ENCODE measurements at regions not wholly inside any gene's neighbourhood (a gene's known extent, or its start where the extent isn't known, plus 50 kb on each side); places are given as distances from the start of the nearest gene placed in this dataset.

DNA sequence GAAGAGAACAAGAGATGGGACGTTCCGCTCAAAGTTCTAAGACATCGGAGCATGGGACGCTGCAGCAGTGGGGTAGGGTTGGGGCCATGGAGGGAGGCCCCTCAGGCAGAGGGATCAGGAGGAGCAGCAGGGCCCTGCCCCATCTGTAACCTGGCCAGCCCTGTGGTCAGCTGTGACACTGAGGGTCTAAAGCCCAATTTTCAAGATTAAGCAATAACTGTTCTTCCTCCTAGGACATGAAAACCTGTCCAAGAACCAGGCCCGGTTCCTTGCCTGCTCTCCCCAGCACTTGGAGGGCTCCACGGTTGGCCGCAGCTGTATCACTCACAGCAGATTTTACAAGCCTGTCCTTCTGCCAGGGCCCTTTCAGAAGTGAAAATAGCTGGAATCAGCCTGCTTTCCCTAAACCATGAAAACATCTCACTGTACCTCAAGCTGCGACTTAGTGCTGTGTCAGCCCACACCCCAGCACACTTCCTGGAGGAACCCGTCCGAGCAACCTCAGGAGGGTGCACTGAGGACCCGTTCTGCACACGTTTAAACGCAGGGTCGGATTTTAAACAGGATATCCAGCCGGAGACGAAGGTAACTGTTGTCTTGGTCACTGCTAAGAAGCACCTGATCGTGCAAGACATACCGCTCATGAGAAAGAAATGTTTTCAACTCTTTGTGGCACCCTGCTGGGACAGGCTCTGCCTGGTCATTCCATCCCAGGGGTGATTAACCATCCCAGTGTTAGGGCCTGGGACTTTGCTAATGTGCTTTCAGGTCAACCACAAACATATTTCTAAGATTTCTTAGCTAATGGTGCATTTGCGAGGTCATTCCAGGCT lies 201.9 kb upstream of the DIO3 start:
- TF ChIP-seq, protein P1, sequence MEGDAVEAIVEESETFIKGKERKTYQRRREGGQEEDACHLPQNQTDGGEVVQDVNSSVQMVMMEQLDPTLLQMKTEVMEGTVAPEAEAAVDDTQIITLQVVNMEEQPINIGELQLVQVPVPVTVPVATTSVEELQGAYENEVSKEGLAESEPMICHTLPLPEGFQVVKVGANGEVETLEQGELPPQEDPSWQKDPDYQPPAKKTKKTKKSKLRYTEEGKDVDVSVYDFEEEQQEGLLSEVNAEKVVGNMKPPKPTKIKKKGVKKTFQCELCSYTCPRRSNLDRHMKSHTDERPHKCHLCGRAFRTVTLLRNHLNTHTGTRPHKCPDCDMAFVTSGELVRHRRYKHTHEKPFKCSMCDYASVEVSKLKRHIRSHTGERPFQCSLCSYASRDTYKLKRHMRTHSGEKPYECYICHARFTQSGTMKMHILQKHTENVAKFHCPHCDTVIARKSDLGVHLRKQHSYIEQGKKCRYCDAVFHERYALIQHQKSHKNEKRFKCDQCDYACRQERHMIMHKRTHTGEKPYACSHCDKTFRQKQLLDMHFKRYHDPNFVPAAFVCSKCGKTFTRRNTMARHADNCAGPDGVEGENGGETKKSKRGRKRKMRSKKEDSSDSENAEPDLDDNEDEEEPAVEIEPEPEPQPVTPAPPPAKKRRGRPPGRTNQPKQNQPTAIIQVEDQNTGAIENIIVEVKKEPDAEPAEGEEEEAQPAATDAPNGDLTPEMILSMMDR (IDR thresholded peaks at IDR 0.05; ENCODE audit: insufficient read depth, low read depth, low read length, missing control alignments) = no peak
- H3K4me3 ChIP-seq (ENCODE audit: low read length) = no peak overlapping the region
- DNase-seq (ENCODE audit: low read depth) = no peak

DNA sequence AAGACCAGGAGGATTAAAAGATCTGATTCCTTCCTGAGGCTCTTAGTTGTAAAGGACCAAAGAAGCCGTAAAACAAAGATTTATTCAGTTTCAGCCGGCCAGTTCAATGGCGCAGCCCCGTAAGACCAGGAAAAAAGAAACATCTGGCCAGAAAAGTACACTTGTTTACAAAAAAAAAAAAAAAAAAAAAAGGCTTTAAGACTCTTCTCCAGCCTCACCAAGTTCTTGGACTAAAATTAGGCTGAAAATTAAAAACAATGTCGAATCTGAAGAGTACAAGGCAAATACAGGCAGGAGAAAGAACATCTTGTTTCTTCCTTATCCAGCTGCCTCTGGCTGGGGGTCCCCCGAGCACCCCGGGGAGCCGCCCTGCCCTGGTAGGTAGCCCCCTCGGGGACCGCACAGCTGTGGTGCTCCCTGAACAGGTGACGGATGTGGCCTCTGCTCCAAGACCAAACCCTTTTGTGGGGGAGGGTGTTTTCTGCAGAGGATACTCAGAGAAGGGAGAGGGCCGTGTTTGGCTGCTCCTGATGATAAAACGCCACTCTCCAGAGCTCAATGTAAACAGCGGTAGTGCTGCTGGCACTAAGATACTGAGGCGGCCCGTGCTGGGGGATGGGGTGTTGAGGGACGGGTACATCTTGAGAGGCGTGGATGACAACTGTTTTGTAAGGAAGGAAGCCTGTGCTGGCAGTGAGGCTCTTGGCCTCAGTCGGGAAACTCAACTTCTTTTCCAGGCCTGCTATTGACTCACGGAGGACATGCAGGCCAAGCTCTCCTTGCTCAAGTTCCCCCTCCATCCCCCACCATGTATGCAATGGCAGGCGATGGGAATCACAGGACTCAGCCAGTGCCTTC lies 201.0 kb upstream of the DIO3 start:
- no peak for DNase-seq (ENCODE audit: low read depth)
- no peak overlapping the region for H3K4me3 ChIP-seq (ENCODE audit: low read length)
- TF ChIP-seq, protein P1 (IDR thresholded peaks at IDR 0.05; ENCODE audit: insufficient read depth, low read depth, low read length, missing control alignments) = no peak

DNA sequence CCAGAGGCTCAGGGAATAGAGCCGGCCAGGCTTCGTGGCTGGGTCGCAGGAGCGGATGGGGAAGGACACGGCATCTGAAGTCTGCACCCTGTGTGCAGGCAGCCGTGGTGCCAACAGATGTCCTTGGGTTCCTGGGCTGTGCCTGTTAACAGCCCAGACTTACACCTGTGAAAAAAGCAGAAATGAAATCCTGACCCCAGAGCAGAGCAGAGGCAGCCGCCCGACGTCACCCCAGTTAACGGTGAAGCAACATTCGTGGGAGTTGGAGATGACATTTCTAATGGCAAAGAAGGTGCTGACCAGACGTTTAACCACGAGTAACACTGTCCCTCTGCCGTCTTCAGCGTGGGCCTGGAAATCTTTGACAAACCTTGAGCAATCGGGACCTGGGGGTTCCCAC lies 200.3 kb upstream of the DIO3 start:
- DNase-seq (ENCODE audit: low read depth) = no peak
- TF ChIP-seq, protein P1 (IDR thresholded peaks at IDR 0.05; ENCODE audit: insufficient read depth, low read depth, low read length, missing control alignments) = no peak
- H3K4me3 ChIP-seq (ENCODE audit: low read length) = no peak overlapping the region

DNA sequence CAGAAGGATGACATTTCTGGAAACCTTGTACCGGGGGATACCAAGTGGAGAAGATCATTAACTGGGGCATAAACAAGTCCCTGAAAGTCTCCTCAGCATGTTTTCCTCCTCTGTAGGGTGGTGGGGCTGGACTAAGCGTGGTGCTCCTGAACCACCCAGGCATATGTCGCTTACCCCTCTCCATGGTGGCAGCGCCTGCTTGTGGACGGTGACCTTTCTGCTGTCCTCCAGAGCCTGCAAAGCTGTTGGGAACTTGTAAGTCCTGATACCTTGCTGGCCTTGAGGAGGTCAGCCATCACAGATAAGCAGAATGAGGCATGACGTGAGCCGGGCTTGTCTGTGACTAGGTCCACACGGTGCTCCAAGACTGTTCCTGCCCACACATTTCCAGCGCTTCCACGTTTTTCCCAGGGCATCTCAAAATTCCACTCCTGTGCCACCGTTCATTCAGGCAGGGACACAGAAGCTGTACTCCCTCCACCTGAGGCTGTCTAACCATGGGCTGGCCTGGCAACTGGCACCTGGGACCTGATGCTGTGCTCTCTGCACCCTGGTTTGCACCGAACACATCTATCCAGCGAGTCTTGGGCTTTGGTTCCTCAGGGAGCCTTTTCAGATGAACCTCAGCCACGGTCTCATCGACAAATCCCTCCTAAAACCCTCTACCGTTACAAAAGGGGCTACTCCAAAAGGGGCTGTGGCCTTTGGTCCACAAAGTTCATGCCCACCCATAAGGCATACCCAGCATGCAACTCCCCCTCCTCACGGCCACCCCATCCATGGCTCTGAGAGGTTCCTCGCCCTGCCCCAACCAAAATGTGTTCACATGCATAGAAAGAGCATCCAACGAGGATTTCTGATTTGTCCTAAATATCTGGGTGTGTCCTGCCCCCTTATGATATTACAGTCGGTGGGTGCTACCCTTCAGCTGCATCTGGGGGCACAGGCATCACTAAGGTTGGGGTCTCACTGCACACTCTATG lies 199.6 kb upstream of the DIO3 start:
- DNase-seq (ENCODE audit: low read depth) = no peak
- no peak overlapping the region for H3K4me3 ChIP-seq (ENCODE audit: low read length)
- TF ChIP-seq, protein P1 (IDR thresholded peaks at IDR 0.05; ENCODE audit: insufficient read depth, low read depth, low read length, missing control alignments) = no peak

DNA sequence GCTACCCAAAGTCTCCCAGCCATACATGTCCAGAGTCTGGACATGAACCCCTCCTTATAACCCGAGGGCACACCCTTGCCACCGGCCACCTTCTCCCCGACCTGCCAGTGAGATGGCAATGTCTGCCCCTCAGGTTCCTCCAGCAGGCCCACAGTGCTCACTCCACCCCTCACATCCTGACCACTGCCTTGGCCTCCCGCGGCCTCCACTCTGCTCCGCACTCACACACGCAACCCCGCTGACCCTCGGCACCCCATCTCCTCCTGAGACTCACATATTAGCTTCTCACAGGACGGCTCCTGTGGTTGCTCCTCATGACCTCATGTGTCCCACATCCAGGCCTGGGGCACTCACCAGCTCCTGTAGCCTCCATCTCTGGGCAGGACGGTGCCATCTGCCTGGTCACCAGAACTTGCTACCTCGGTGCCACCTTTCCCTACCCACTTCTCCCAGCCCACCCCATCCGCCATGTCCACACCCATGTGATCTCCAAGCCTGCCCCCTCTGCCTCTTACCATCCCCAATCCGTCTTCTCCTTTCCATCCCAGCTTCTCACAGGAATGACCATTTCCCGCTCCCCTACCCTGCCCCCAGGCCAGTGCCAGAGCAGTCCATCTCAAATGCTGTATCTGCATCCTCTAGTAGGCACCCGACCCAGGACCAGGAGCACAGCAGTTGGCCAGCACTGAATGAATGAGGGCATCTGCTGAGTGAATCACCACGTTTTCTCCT lies 198.6 kb upstream of the DIO3 start:
- TF ChIP-seq, protein P1 (IDR thresholded peaks at IDR 0.05; ENCODE audit: insufficient read depth, low read depth, low read length, missing control alignments) = no peak
- H3K4me3 ChIP-seq (ENCODE audit: low read length) = no peak overlapping the region
- no peak for DNase-seq (ENCODE audit: low read depth)

DNA sequence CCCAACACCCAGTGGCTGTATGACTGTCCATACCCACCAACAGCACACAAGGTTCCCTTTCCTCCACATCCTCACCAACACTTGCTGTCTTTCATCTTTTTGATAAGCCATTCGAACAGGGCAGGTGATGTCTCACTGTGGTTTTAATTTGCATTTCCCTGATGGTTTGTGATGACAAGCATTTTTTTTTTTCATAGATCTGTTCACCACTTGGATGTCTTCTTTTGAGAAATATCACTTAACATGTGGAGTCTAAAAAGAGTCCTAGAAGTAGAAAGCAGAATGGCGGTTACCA lies 198.1 kb upstream of the DIO3 start:
- DNase-seq (ENCODE audit: low read depth) = no peak
- TF ChIP-seq, protein P1 (IDR thresholded peaks at IDR 0.05; ENCODE audit: insufficient read depth, low read depth, low read length, missing control alignments) = no peak
- H3K4me3 ChIP-seq (ENCODE audit: low read length) = no peak overlapping the region

Data from epithelial cell of esophagus (primary cell).